GM21529 (cell line): ENCODE measurements at regions not wholly inside any gene's neighbourhood (a gene's known extent, or its start where the extent isn't known, plus 50 kb on each side); places are given as distances from the start of the nearest gene placed in this dataset.
A peak's percentile ranks its signal among the peaks of the same experiment; 100 is the strongest.
"Not testable (repeated sequence)": the region's sequence is repeated elsewhere in the genome, so short reads cannot be mapped to it uniquely, and the experiment has no call there.

Source experiments
- ATAC-seq: cut with Tn5 transposase; IDR thresholded peaks from one replicate; pipeline ENCODE4 v1.9.1; 2021; ENCODE audit not compliant: unreplicated experiment

DNA sequence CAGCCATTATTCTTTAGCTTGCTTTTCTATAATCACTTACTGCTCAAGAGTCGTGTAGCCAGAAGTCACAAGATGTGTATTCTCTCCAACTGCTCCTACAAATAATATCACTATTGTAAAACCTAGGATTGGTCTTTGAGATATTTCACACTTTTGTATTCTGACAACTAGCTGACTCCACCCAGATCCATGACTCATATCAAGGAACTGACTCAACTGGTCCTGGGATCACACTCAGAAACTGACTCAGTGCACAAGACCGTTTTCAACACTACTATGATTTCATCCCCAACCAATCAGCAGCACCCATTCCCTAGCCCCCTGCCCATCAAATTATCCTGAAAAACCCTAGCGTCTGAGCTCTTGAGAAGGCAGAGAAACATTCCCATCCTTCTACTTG lies 56.5 kb upstream of the ORC5 start:
- ATAC-seq: no peak

DNA sequence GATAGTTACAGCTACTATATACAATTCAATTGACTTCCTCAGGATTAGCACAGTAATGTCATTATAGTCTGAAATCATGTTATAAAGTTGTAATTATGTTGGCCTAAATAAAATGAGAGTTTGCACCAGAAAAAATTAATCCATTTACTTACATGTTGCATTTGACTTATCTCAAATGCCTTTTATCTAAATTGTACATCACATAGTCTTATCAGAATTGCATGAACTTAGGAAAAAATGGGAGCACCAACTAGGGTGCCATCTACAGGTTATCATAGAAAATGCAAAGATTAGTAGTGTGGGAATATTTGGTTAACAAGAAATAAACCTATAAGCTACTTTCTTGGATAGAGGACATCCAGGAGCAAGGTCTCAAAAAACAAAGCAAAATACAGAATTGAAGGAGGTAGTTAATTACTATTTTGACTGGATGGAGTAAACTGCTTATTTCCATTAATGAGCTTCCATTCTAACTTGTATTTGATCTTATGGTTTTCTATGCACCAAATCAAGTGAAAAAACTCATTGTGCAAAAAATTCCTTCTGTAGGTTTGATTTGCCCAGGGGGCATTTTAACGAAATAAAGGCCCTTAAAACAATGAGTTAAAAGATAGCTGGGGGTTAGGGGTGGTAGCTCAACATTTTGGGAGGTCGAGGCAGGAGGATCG lies 60.0 kb upstream of the ORC5 start:
- no peak for ATAC-seq

- ATAC-seq: no peak
Observed at GRCh38 chr7:104271948-104272347, 56.5 kb upstream of the LHFPL3 start.

GRCh38 chr7:104272767-104273384 lies 55.5 kb upstream of the LHFPL3 start:
- ATAC-seq: peak; percentile 61

- no peak for ATAC-seq
Observed at GRCh38 chr7:104275900-104276299, 52.5 kb upstream of the LHFPL3 start.

DNA sequence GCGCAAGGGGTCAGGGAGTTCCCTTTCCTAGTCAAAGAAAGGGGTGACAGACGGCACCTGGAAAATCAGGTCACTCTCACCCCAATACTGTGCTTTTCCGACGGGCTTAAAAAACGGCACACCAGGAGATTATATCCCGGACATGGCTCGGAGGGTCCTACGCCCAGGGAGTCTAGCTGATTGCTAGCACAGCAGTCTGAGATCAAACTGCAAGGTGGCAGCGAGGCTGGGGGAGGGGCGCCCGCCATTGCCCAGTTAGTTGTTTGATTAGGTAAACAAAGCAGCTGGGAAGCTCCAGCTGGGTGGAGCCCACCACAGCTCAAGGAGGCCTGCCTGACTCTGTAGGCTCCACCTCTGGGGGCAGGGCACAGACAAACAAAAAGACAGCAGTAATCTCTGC lies 51.7 kb upstream of the LHFPL3 start:
- not testable (repeated sequence) for ATAC-seq
